Ramos (cell line): ENCODE measurements at regions not wholly inside any gene's neighbourhood (a gene's known extent, or its start where the extent isn't known, plus 50 kb on each side); places are given as distances from the start of the nearest gene placed in this dataset.
"Not testable (repeated sequence)": the region's sequence is repeated elsewhere in the genome, so short reads cannot be mapped to it uniquely, and the experiment has no call there.

Source experiments
- in situ Hi-C: fragments of 300-500 bp; cut with MboI; formaldehyde crosslinking; loops from one replicate; pipeline ENCODE4 v1.14.3; 2022; ENCODE audit warnings: low sequenced_read_pairs; ENCODE audit not compliant: unreplicated experiment

- in situ Hi-C loops, result loop anchor here (25.0 kb wide), 3 partner anchors 799 to 1674 kb away; partner anchors contain the start of gene PTPRT
These were observed 120.5 kb upstream of the CHD6 start for GRCh38 chr20:41738604-41739206.

GRCh38 chr20:41735949-41736348, 117.8 kb upstream of the CHD6 start:
- in situ Hi-C loops, result loop anchor here (25.0 kb wide), 3 partner anchors 801 to 1676 kb away; partner anchors contain the start of gene PTPRT

- in situ Hi-C loops, result loop anchor here (25.0 kb wide), 3 partner anchors 803 to 1678 kb away; partner anchors contain the start of gene PTPRT
These were observed 116.3 kb upstream of the CHD6 start for GRCh38 chr20:41734506-41734945.

GRCh38 chr20:41733151-41733550, 115.0 kb upstream of the CHD6 start:
- in situ Hi-C loops, result loop anchor here (25.0 kb wide), 3 partner anchors 804 to 1679 kb away; partner anchors contain the start of gene PTPRT

GRCh38 chr20:41731198-41731597, 113.0 kb upstream of the CHD6 start:
- in situ Hi-C loops, result loop anchor here (25.0 kb wide), 3 partner anchors 806 to 1681 kb away; partner anchors contain the start of gene PTPRT

- in situ Hi-C loops, result loop anchor here (25.0 kb wide), 3 partner anchors 810 to 1685 kb away; partner anchors contain the start of gene PTPRT
These were observed 109.5 kb upstream of the CHD6 start for GRCh38 chr20:41727681-41728080.

GRCh38 chr20:41726727-41727126, 108.5 kb upstream of the CHD6 start:
- in situ Hi-C loops, result loop anchor here (25.0 kb wide), 3 partner anchors 811 to 1686 kb away; partner anchors contain the start of gene PTPRT

GRCh38 chr20:41719151-41719550, 101.0 kb upstream of the CHD6 start:
- in situ Hi-C loops, result no loop called here

GRCh38 chr20:41717483-41717882, 99.3 kb upstream of the CHD6 start:
- in situ Hi-C loops, result no loop called here

- in situ Hi-C loops, result no loop called here
These were observed 98.7 kb upstream of the CHD6 start for GRCh38 chr20:41716911-41717310.

GRCh38 chr20:41716436-41716835, 98.3 kb upstream of the CHD6 start:
- in situ Hi-C loops, result no loop called here

GRCh38 chr20:41715526-41715925, 97.3 kb upstream of the CHD6 start:
- in situ Hi-C loops, result no loop called here

GRCh38 chr20:41714030-41714429, 95.9 kb upstream of the CHD6 start:
- in situ Hi-C loops, result no loop called here

- in situ Hi-C loops, result no loop called here
These were observed 86.7 kb upstream of the CHD6 start for GRCh38 chr20:41704896-41705295.

GRCh38 chr20:41702647-41703046, 84.5 kb upstream of the CHD6 start:
- in situ Hi-C loops, result no loop called here

- in situ Hi-C loops, result no loop called here
These were observed 83.6 kb upstream of the CHD6 start for GRCh38 chr20:41701588-41702348.

GRCh38 chr20:41699673-41700072, 81.5 kb upstream of the CHD6 start:
- in situ Hi-C loops, result not testable (repeated sequence)

GRCh38 chr20:41697861-41698559, 79.8 kb upstream of the CHD6 start:
- in situ Hi-C loops, result no loop called here

- in situ Hi-C loops, result no loop called here
These were observed 78.3 kb upstream of the CHD6 start for GRCh38 chr20:41696428-41696827.

GRCh38 chr20:41694796-41695195, 76.6 kb upstream of the CHD6 start:
- in situ Hi-C loops, result no loop called here
